ENCODE measurements at regions not wholly inside any gene's neighbourhood (a gene's known extent, or its start where the extent isn't known, plus 50 kb on each side); places are given as distances from the start of the nearest gene placed in this dataset.

GRCh38 chr15:95857124-95857757, 473.3 kb upstream of the NR2F2 start:
- DNase-seq (ENCODE audit: low read depth in 2 of 2): no peak

- DNase-seq (ENCODE audit: low read depth in 2 of 2): no peak
Observed at GRCh38 chr15:95857758-95858157, 472.7 kb upstream of the NR2F2 start.

GRCh38 chr15:95860406-95860805, 470.1 kb upstream of the NR2F2 start:
- DNase-seq (ENCODE audit: low read depth in 2 of 2): no peak

- DNase-seq (ENCODE audit: low read depth in 2 of 2): no peak
Observed at GRCh38 chr15:95864467-95864886, 466.0 kb upstream of the NR2F2 start.

GRCh38 chr15:95865330-95865739, 465.2 kb upstream of the NR2F2 start:
- no peak for DNase-seq (ENCODE audit: low read depth in 2 of 2)

- no peak for DNase-seq (ENCODE audit: low read depth in 2 of 2)
Observed at GRCh38 chr15:95866711-95867440, 463.6 kb upstream of the NR2F2 start.

- DNase-seq (ENCODE audit: low read depth in 2 of 2): no peak
Observed at GRCh38 chr15:95868450-95868849, 462.1 kb upstream of the NR2F2 start.

GRCh38 chr15:95868970-95869369, 461.5 kb upstream of the NR2F2 start:
- no peak for DNase-seq (ENCODE audit: low read depth in 2 of 2)

GRCh38 chr15:95869920-95870319, 460.6 kb upstream of the NR2F2 start:
- no peak for DNase-seq (ENCODE audit: low read depth in 2 of 2)

- DNase-seq (ENCODE audit: low read depth in 2 of 2): no peak
Observed at GRCh38 chr15:95872366-95872771, 458.1 kb upstream of the NR2F2 start.

GRCh38 chr15:95874637-95875036, 455.9 kb upstream of the NR2F2 start:
- DNase-seq (ENCODE audit: low read depth in 2 of 2): no peak

- DNase-seq (ENCODE audit: low read depth in 2 of 2): no peak
Observed at GRCh38 chr15:95875121-95875643, 455.3 kb upstream of the NR2F2 start.

GRCh38 chr15:95880031-95880570, 450.4 kb upstream of the NR2F2 start:
- no peak for DNase-seq (ENCODE audit: low read depth in 2 of 2)

- no peak for DNase-seq (ENCODE audit: low read depth in 2 of 2)
Observed at GRCh38 chr15:95880630-95881029, 449.9 kb upstream of the NR2F2 start.

GRCh38 chr15:95883064-95883463, 447.4 kb upstream of the NR2F2 start:
- DNase-seq (ENCODE audit: low read depth in 2 of 2): no peak

- no peak for DNase-seq (ENCODE audit: low read depth in 2 of 2)
Observed at GRCh38 chr15:95884276-95884675, 446.2 kb upstream of the NR2F2 start.

GRCh38 chr15:95887666-95888390, 442.7 kb upstream of the NR2F2 start:
- DNase-seq (ENCODE audit: low read depth in 2 of 2): no peak

GRCh38 chr15:95888762-95889161, 441.7 kb upstream of the NR2F2 start:
- no peak for DNase-seq (ENCODE audit: low read depth in 2 of 2)

GRCh38 chr15:95894407-95894956, 436.0 kb upstream of the NR2F2 start:
- DNase-seq (ENCODE audit: low read depth in 2 of 2): no peak

- DNase-seq (ENCODE audit: low read depth in 2 of 2): no peak
Observed at GRCh38 chr15:95895508-95895907, 435.0 kb upstream of the NR2F2 start.

- DNase-seq (ENCODE audit: low read depth in 2 of 2): no peak
Observed at GRCh38 chr15:95897651-95898050, 432.8 kb upstream of the NR2F2 start.

- DNase-seq (ENCODE audit: low read depth in 2 of 2): no peak
Observed at GRCh38 chr15:95898761-95899160, 431.7 kb upstream of the NR2F2 start.

All from stimulated activated CD4-positive, alpha-beta T cell treated with anti-CD3 and anti-CD28 coated beads, Interleukin-4, amount 100 ng/mL, for 48 hours (primary cell).